ENCODE measurements at regions not wholly inside any gene's neighbourhood (a gene's known extent, or its start where the extent isn't known, plus 50 kb on each side); places are given as distances from the start of the nearest gene placed in this dataset.

- in situ Hi-C loops (cut with MboI; ENCODE audit: low sequenced_read_pairs): no loop called here
Observed at GRCh38 chr2:221323513-221323912, 248.6 kb downstream of the EPHA4 start.

- in situ Hi-C loops (cut with MboI; ENCODE audit: low sequenced_read_pairs): no loop called here
Observed at GRCh38 chr2:221330436-221330835, 241.7 kb downstream of the EPHA4 start.

GRCh38 chr2:221334481-221335218 lies 237.5 kb downstream of the EPHA4 start:
- in situ Hi-C loops (cut with MboI; ENCODE audit: low sequenced_read_pairs): no loop called here

GRCh38 chr2:221335219-221335752 lies 236.8 kb downstream of the EPHA4 start:
- in situ Hi-C loops (cut with MboI; ENCODE audit: low sequenced_read_pairs): no loop called here

- in situ Hi-C loops (cut with MboI; ENCODE audit: low sequenced_read_pairs): no loop called here
Observed at GRCh38 chr2:221336967-221337366, 235.1 kb downstream of the EPHA4 start.

GRCh38 chr2:221337957-221338685 lies 234.0 kb downstream of the EPHA4 start:
- in situ Hi-C loops (cut with MboI; ENCODE audit: low sequenced_read_pairs): no loop called here

- in situ Hi-C loops (cut with MboI; ENCODE audit: low sequenced_read_pairs): no loop called here
Observed at GRCh38 chr2:221342388-221342787, 229.7 kb downstream of the EPHA4 start.

- in situ Hi-C loops (cut with MboI; ENCODE audit: low sequenced_read_pairs): no loop called here
Observed at GRCh38 chr2:221343524-221343923, 228.6 kb downstream of the EPHA4 start.

- in situ Hi-C loops (cut with MboI; ENCODE audit: low sequenced_read_pairs): no loop called here
Observed at GRCh38 chr2:221345516-221345915, 226.6 kb downstream of the EPHA4 start.

GRCh38 chr2:221346411-221346810 lies 225.7 kb downstream of the EPHA4 start:
- in situ Hi-C loops (cut with MboI; ENCODE audit: low sequenced_read_pairs): no loop called here

GRCh38 chr2:221347471-221347870 lies 224.6 kb downstream of the EPHA4 start:
- in situ Hi-C loops (cut with MboI; ENCODE audit: low sequenced_read_pairs): no loop called here

- in situ Hi-C loops (cut with MboI; ENCODE audit: low sequenced_read_pairs): no loop called here
Observed at GRCh38 chr2:221350616-221351015, 221.5 kb downstream of the EPHA4 start.

- in situ Hi-C loops (cut with MboI; ENCODE audit: low sequenced_read_pairs): no loop called here
Observed at GRCh38 chr2:221353201-221353600, 218.9 kb downstream of the EPHA4 start.

- in situ Hi-C loops (cut with MboI; ENCODE audit: low sequenced_read_pairs): no loop called here
Observed at GRCh38 chr2:221360312-221360711, 211.8 kb downstream of the EPHA4 start.

GRCh38 chr2:221360742-221361141 lies 211.4 kb downstream of the EPHA4 start:
- in situ Hi-C loops (cut with MboI; ENCODE audit: low sequenced_read_pairs): no loop called here

- in situ Hi-C loops (cut with MboI; ENCODE audit: low sequenced_read_pairs): no loop called here
Observed at GRCh38 chr2:221361633-221362032, 210.5 kb downstream of the EPHA4 start.

- in situ Hi-C loops (cut with MboI; ENCODE audit: low sequenced_read_pairs): no loop called here
Observed at GRCh38 chr2:221364672-221365071, 207.4 kb downstream of the EPHA4 start.

All from HL-60/S4 (cell line).